ENCODE measurements at regions not wholly inside any gene's neighbourhood (a gene's known extent, or its start where the extent isn't known, plus 50 kb on each side); places are given as distances from the start of the nearest gene placed in this dataset.

DNA sequence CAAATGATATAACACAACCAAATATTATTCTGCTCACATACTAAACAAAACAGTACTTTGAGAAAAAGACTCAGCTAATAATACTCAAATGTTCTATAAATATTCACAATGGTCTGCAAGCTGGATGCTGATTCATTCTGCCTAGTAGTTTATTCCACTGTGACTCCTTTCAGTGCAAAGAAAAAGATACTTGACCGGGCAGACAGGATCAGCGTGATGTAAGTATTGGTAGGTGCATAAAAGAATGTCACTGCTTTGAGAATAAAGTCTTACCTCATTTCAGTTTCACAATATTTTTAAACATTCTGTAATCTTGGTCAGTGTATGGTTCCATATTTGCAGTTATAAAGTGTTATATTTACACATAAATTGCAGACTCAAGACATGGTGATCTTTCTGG lies 223.0 kb upstream of the NUDT12 start:
- H3K27me3 ChIP-seq (ENCODE audit: insufficient read depth, low read length) = no peaks in the 10 kb centered on the region
- H3K27ac ChIP-seq (ENCODE audit: low read depth, low read length) = no peak overlapping the region
- no peaks in the 10 kb centered on the region for H3K4me1 ChIP-seq (ENCODE audit: insufficient read depth, low read length)
- no peaks in the 10 kb centered on the region for H3K27me3 Mint-ChIP-seq (ENCODE audit: low read depth, unreplicated experiment)
- H3K79me2 ChIP-seq (ENCODE audit: insufficient read depth, low read length) = no peaks in the 10 kb centered on the region
- no peaks in the 10 kb centered on the region for H3K9me3 Mint-ChIP-seq (ENCODE audit: unreplicated experiment)
- no peaks in the 10 kb centered on the region for H3K36me3 ChIP-seq (ENCODE audit: insufficient read depth, low read length)
- H3K4me3 Mint-ChIP-seq (ENCODE audit: unreplicated experiment) = no peak overlapping the region
- DNase-seq (ENCODE audit: low read depth) (peak; percentile 60), FAIRE-seq (no peak)
- H3K4me1 Mint-ChIP-seq (ENCODE audit: low read depth, unreplicated experiment) = peaks cover 5% of the 10 kb centered on the region
- no peaks in the 10 kb centered on the region for H4K20me1 ChIP-seq (ENCODE audit: insufficient read depth, low read length)
- H3K4me3 ChIP-seq (ENCODE audit: insufficient read depth, low read depth, low read length) = no peak overlapping the region
- no peak overlapping the region for H3K9ac ChIP-seq (ENCODE audit: low read length)
- no peak for TF ChIP-seq EZH2 (IDR thresholded peaks at IDR 0.05; ENCODE audit: insufficient read depth, low read length)
- TF ChIP-seq, protein P1, sequence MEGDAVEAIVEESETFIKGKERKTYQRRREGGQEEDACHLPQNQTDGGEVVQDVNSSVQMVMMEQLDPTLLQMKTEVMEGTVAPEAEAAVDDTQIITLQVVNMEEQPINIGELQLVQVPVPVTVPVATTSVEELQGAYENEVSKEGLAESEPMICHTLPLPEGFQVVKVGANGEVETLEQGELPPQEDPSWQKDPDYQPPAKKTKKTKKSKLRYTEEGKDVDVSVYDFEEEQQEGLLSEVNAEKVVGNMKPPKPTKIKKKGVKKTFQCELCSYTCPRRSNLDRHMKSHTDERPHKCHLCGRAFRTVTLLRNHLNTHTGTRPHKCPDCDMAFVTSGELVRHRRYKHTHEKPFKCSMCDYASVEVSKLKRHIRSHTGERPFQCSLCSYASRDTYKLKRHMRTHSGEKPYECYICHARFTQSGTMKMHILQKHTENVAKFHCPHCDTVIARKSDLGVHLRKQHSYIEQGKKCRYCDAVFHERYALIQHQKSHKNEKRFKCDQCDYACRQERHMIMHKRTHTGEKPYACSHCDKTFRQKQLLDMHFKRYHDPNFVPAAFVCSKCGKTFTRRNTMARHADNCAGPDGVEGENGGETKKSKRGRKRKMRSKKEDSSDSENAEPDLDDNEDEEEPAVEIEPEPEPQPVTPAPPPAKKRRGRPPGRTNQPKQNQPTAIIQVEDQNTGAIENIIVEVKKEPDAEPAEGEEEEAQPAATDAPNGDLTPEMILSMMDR (IDR thresholded peaks at IDR 0.05; ENCODE audit: insufficient read depth, low read depth, low read length) = no peak
- no peak overlapping the region for H3K27ac Mint-ChIP-seq (ENCODE audit: unreplicated experiment)
- H3K4me2 ChIP-seq (ENCODE audit: low read length) = no peak overlapping the region
- no peaks in the 10 kb centered on the region for H3K9me3 ChIP-seq (ENCODE audit: insufficient read depth, low read depth, low read length)
- H3K36me3 Mint-ChIP-seq (ENCODE audit: low read depth, unreplicated experiment) = no peaks in the 10 kb centered on the region
- H2AFZ ChIP-seq (ENCODE audit: low read depth, low read length) = no peak overlapping the region

DNA sequence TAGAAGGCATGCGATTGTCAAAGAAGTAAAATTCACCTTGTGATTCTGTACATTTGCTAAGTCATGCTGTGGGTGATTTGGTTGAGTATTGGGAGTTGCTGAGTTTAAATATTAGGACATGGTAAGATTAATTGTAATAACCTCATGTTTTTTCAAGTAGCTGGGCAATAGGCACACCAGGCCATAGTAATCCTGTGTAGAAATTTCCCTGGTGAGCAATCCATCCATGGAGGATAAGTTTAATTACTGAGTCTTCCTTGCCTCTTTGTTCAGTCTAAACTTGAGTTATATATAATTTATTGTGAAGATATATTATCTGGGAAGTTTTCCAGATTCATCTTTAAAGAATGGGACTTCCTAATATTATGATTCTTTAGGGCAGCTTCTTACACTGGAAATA lies 221.1 kb upstream of the NUDT12 start:
- H3K4me3 Mint-ChIP-seq (ENCODE audit: unreplicated experiment) = no peak overlapping the region
- Histone ChIP-seq H3K4me2 (ENCODE audit: low read length) (no peak overlapping the region), H3K9ac (ENCODE audit: low read length) (no peak overlapping the region), H2AFZ (ENCODE audit: low read depth, low read length) (no peak overlapping the region), H3K9me3 (ENCODE audit: insufficient read depth, low read depth, low read length) (no peaks in the 10 kb centered on the region), H3K4me3 (ENCODE audit: insufficient read depth, low read depth, low read length) (no peak overlapping the region), H3K4me1 (ENCODE audit: insufficient read depth, low read length) (no peaks in the 10 kb centered on the region), H3K36me3 (ENCODE audit: insufficient read depth, low read length) (no peaks in the 10 kb centered on the region), H3K27ac (ENCODE audit: low read depth, low read length) (no peak overlapping the region), H3K79me2 (ENCODE audit: insufficient read depth, low read length) (no peaks in the 10 kb centered on the region), H3K27me3 (ENCODE audit: insufficient read depth, low read length) (no peaks in the 10 kb centered on the region), H4K20me1 (ENCODE audit: insufficient read depth, low read length) (no peaks in the 10 kb centered on the region)
- TF ChIP-seq, protein P1 (IDR thresholded peaks at IDR 0.05; ENCODE audit: insufficient read depth, low read depth, low read length) = no peak
- no peak for TF ChIP-seq EZH2 (IDR thresholded peaks at IDR 0.05; ENCODE audit: insufficient read depth, low read length)
- no peak overlapping the region for H3K27ac Mint-ChIP-seq (ENCODE audit: unreplicated experiment)
- no peak for DNase-seq (ENCODE audit: low read depth)
- peaks cover 5% of the 10 kb centered on the region for H3K4me1 Mint-ChIP-seq (ENCODE audit: low read depth, unreplicated experiment)
- H3K36me3 Mint-ChIP-seq (ENCODE audit: low read depth, unreplicated experiment) = no peaks in the 10 kb centered on the region
- FAIRE-seq = no peak
- H3K27me3 Mint-ChIP-seq (ENCODE audit: low read depth, unreplicated experiment) = no peaks in the 10 kb centered on the region
- H3K9me3 Mint-ChIP-seq (ENCODE audit: unreplicated experiment) = no peaks in the 10 kb centered on the region

DNA sequence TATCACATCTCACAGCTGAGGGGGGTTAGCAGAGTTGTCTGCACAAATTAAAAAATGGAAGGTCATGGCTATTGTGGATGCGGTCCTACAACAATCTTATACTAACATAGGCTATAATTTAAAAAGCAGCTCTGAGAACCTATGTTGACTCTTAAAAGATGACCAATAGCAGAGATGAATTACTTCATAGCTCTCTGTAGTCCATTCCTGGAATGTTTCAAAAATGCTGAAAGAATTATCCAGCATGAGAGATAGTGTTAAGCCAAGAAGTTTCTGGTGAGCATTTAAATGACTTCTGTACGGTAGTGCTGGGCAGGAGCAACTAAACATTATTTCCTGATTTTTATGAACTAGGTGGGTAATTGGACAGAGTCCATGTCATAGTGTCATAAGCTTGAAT lies 218.2 kb upstream of the NUDT12 start:
- H3K79me2 ChIP-seq (ENCODE audit: insufficient read depth, low read length) = no peaks in the 10 kb centered on the region
- H3K27me3 Mint-ChIP-seq (ENCODE audit: low read depth, unreplicated experiment) = no peaks in the 10 kb centered on the region
- H3K4me3 ChIP-seq (ENCODE audit: insufficient read depth, low read depth, low read length) = no peak overlapping the region
- H3K9me3 Mint-ChIP-seq (ENCODE audit: unreplicated experiment) = peaks cover 8% of the 10 kb centered on the region
- no peaks in the 10 kb centered on the region for H3K36me3 Mint-ChIP-seq (ENCODE audit: low read depth, unreplicated experiment)
- H3K4me1 Mint-ChIP-seq (ENCODE audit: low read depth, unreplicated experiment) = peaks cover 4% of the 10 kb centered on the region
- no peak overlapping the region for H3K4me3 Mint-ChIP-seq (ENCODE audit: unreplicated experiment)
- H3K27ac ChIP-seq (ENCODE audit: low read depth, low read length) = no peak overlapping the region
- H3K4me1 ChIP-seq (ENCODE audit: insufficient read depth, low read length) = no peaks in the 10 kb centered on the region
- FAIRE-seq (no peak), DNase-seq (ENCODE audit: low read depth) (peak; percentile 47)
- H3K27me3 ChIP-seq (ENCODE audit: insufficient read depth, low read length) = no peaks in the 10 kb centered on the region
- H4K20me1 ChIP-seq (ENCODE audit: insufficient read depth, low read length) = no peaks in the 10 kb centered on the region
- H3K9ac ChIP-seq (ENCODE audit: low read length) = no peak overlapping the region
- H3K4me2 ChIP-seq (ENCODE audit: low read length) = no peak overlapping the region
- no peak overlapping the region for H2AFZ ChIP-seq (ENCODE audit: low read depth, low read length)
- TF ChIP-seq, protein P1 (IDR thresholded peaks at IDR 0.05; ENCODE audit: insufficient read depth, low read depth, low read length) = no peak
- TF ChIP-seq EZH2 (IDR thresholded peaks at IDR 0.05; ENCODE audit: insufficient read depth, low read length) = no peak
- H3K9me3 ChIP-seq (ENCODE audit: insufficient read depth, low read depth, low read length) = no peaks in the 10 kb centered on the region
- H3K27ac Mint-ChIP-seq (ENCODE audit: unreplicated experiment) = no peak overlapping the region
- no peaks in the 10 kb centered on the region for H3K36me3 ChIP-seq (ENCODE audit: insufficient read depth, low read length)

Measured in astrocyte (in vitro differentiated cells and primary cell).